Mesenchymal stem cell (in vitro differentiated cells and primary cell): ENCODE measurements at regions not wholly inside any gene's neighbourhood (a gene's known extent, or its start where the extent isn't known, plus 50 kb on each side); places are given as distances from the start of the nearest gene placed in this dataset.

Source experiments
- DNase-seq: peaks from one replicate; pipeline ENCODE4 v3.0.0-alpha.2; 2013
- H2AFZ ChIP-seq: one replicate; pipeline ENCODE4 v1.6.1; 2013; ENCODE audit warnings: low read depth, mild to moderate bottlenecking, control low read depth, inconsistent platforms, low read length, moderate library complexity
- H2AK5ac ChIP-seq: 2 replicates; pipeline ENCODE4 v1.6.1; 2013; ENCODE audit warnings: low read length, moderate library complexity, mild to moderate bottlenecking, inconsistent platforms; ENCODE audit not compliant: severe bottlenecking
- H2BK120ac ChIP-seq: one replicate; pipeline ENCODE4 v1.6.1; 2013; ENCODE audit warnings: low read depth, mild to moderate bottlenecking, inconsistent platforms, low read length, moderate library complexity
- H2BK12ac ChIP-seq, 2 experiments: one replicate each; pipeline ENCODE4 v1.6.1; 2013; ENCODE audit warnings: inconsistent platforms in 2 of 2, low read length in 2 of 2, mild to moderate bottlenecking in 2 of 2, moderate library complexity in 2 of 2, control low read depth in 1 of 2
- H2BK15ac ChIP-seq: one replicate; pipeline ENCODE4 v1.6.1; 2013; ENCODE audit warnings: mild to moderate bottlenecking, low read depth, inconsistent platforms; ENCODE audit not compliant: poor library complexity, severe bottlenecking
- H2BK5ac ChIP-seq: 2 replicates; pipeline ENCODE4 v1.6.1; 2013; ENCODE audit warnings: low read depth, mild to moderate bottlenecking, low read length, control low read depth, inconsistent platforms; ENCODE audit not compliant: poor library complexity, severe bottlenecking
- H3K14ac ChIP-seq, 2 experiments: one replicate each; pipeline ENCODE4 v1.6.1; 2013; ENCODE audit warnings: inconsistent platforms in 2 of 2, low read length in 2 of 2, control low read depth in 1 of 2, mild to moderate bottlenecking in 1 of 2, moderate library complexity in 1 of 2
- H3K18ac ChIP-seq, 2 experiments: one replicate each; pipeline ENCODE4 v1.6.1; 2013; ENCODE audit warnings: inconsistent platforms in 2 of 2, low read length in 2 of 2, control low read depth in 1 of 2, low read depth in 1 of 2, mild to moderate bottlenecking in 1 of 2
- H3K23ac ChIP-seq, 2 experiments: one replicate each; pipeline ENCODE4 v1.6.1; 2013; ENCODE audit warnings: inconsistent platforms in 2 of 2, low read length in 2 of 2, mild to moderate bottlenecking in 2 of 2, moderate library complexity in 2 of 2, control low read depth in 1 of 2
- H3K27ac ChIP-seq: 2 replicates; pipeline ENCODE4 v1.5.1; 2013; ENCODE audit warnings: mild to moderate bottlenecking, moderate library complexity, low read length, control low read depth, inconsistent platforms; ENCODE audit not compliant: poor library complexity, severe bottlenecking
- H3K27me3 ChIP-seq, 2 experiments: 2 replicates each; pipeline versions ENCODE4 v1.6.1 to v1.7.0; 2013; ENCODE audit warnings: low read length in 2 of 2, mild to moderate bottlenecking in 2 of 2, moderate library complexity in 2 of 2, control low read depth in 1 of 2, inconsistent platforms in 1 of 2; ENCODE audit not compliant: control insufficient read depth in 1 of 2, insufficient read depth in 1 of 2
- H3K36me3 ChIP-seq, 2 experiments: 2 replicates each; pipeline versions ENCODE4 v1.6.1 to v1.7.0; 2013; ENCODE audit warnings: low read length in 2 of 2, control low read depth in 1 of 2, inconsistent platforms in 1 of 2, low read depth in 1 of 2, mild to moderate bottlenecking in 1 of 2; ENCODE audit not compliant: insufficient read depth in 2 of 2, control insufficient read depth in 1 of 2
- H3K4ac ChIP-seq, 2 experiments: one replicate each; pipeline ENCODE4 v1.6.1; 2013; ENCODE audit warnings: inconsistent platforms in 2 of 2, low read length in 2 of 2, mild to moderate bottlenecking in 2 of 2, moderate library complexity in 2 of 2, control low read depth in 1 of 2, low read depth in 1 of 2
- H3K4me1 ChIP-seq: 2 replicates; pipeline ENCODE4 v1.6.1; 2013; ENCODE audit warnings: low read depth, low read length, control low read depth; ENCODE audit not compliant: control insufficient read depth, insufficient read depth
- H3K4me2 ChIP-seq: 2 replicates; pipeline ENCODE4 v1.6.1; 2013; ENCODE audit warnings: low read length, mild to moderate bottlenecking, inconsistent platforms; ENCODE audit not compliant: poor library complexity, severe bottlenecking
- H3K4me3 ChIP-seq, 2 experiments: 2 replicates each; pipeline versions ENCODE4 v1.5.1 to v1.7.0; 2013; ENCODE audit warnings: low read length in 2 of 2, mild to moderate bottlenecking in 2 of 2, control low read depth in 1 of 2, low read depth in 1 of 2; ENCODE audit not compliant: insufficient read depth in 1 of 2
- H3K79me1 ChIP-seq: replicated peaks from 2 replicates; pipeline ENCODE4 v1.6.1; 2013; ENCODE audit warnings: mild to moderate bottlenecking, control low read depth, low read length, inconsistent platforms; ENCODE audit not compliant: poor library complexity, severe bottlenecking
- H3K9ac ChIP-seq: 2 replicates; pipeline ENCODE4 v1.7.0; 2013; ENCODE audit warnings: mild to moderate bottlenecking, low read length, moderate library complexity
- H3K9me3 ChIP-seq: 2 replicates; pipeline ENCODE4 v1.7.0; 2013; ENCODE audit warnings: mild to moderate bottlenecking, low read length; ENCODE audit not compliant: control insufficient read depth
- H4K8ac ChIP-seq: one replicate; pipeline ENCODE4 v1.6.1; 2013; ENCODE audit warnings: inconsistent platforms, mild to moderate bottlenecking, low read length, moderate library complexity
- H4K91ac ChIP-seq: one replicate; pipeline ENCODE4 v1.6.1; 2013; ENCODE audit warnings: mild to moderate bottlenecking, low read length, inconsistent platforms
- WGBS: methylation state at CpG from one replicate; pipeline ENCODE4 v1.1.7; 2013; ENCODE audit warnings: mixed read lengths; 5-methylcytosine and 5-hydroxymethylcytosine counted together

GRCh38 chr11:134527382-134528243 lies 115.6 kb upstream of the B3GAT1 start:
- no peak overlapping the region for H3K4me2 ChIP-seq
- no peaks in the 10 kb centered on the region for H3K79me1 ChIP-seq
- peaks cover 0 to 4% of the 10 kb centered on the region in 2 experiments for H3K27me3 ChIP-seq
- no peak overlapping the region for H2AFZ ChIP-seq
- H3K23ac ChIP-seq: no peak overlapping the region
- no peak overlapping the region for H2BK12ac ChIP-seq
- no peak overlapping the region for H4K91ac ChIP-seq
- no peaks in the 10 kb centered on the region for H3K9me3 ChIP-seq
- no peak overlapping the region for H3K4ac ChIP-seq
- no peak overlapping the region for H2BK15ac ChIP-seq
- H3K18ac ChIP-seq: no peak overlapping the region
- no peak overlapping the region for H3K27ac ChIP-seq
- H2BK120ac ChIP-seq: no peak overlapping the region
- no peak overlapping the region for H2AK5ac ChIP-seq
- H2BK5ac ChIP-seq: no peak overlapping the region
- no peak overlapping the region for H3K4me3 ChIP-seq
- DNase-seq: no peak
- no peak overlapping the region for H3K9ac ChIP-seq
- no peak overlapping the region for H3K14ac ChIP-seq
- 72% methylated on average over 19 of the region's 19 CpGs for WGBS
- no peaks in the 10 kb centered on the region for H3K36me3 ChIP-seq
- no peak overlapping the region for H4K8ac ChIP-seq
- no peaks in the 10 kb centered on the region for H3K4me1 ChIP-seq

GRCh38 chr11:134524896-134525845 lies 113.1 kb upstream of the B3GAT1 start:
- H3K27me3 ChIP-seq: peaks cover 0 to 14% of the 10 kb centered on the region in 2 experiments
- no peak overlapping the region for H2AFZ ChIP-seq
- no peak overlapping the region for H3K9ac ChIP-seq
- DNase-seq: no peak
- H3K4me2 ChIP-seq: no peak overlapping the region
- H2AK5ac ChIP-seq: no peak overlapping the region
- no peak overlapping the region for H2BK12ac ChIP-seq
- no peak overlapping the region for H2BK5ac ChIP-seq
- H4K91ac ChIP-seq: no peak overlapping the region
- H3K9me3 ChIP-seq: no peaks in the 10 kb centered on the region
- no peak overlapping the region for H3K4ac ChIP-seq
- no peak overlapping the region for H4K8ac ChIP-seq
- no peak overlapping the region for H2BK15ac ChIP-seq
- no peaks in the 10 kb centered on the region for H3K36me3 ChIP-seq
- H3K18ac ChIP-seq: no peak overlapping the region
- H3K27ac ChIP-seq: no peak overlapping the region
- no peaks in the 10 kb centered on the region for H3K79me1 ChIP-seq
- H3K14ac ChIP-seq: no peak overlapping the region
- no peak overlapping the region for H3K4me3 ChIP-seq
- H3K4me1 ChIP-seq: peaks cover 3% of the 10 kb centered on the region
- H2BK120ac ChIP-seq: no peak overlapping the region
- H3K23ac ChIP-seq: no peak overlapping the region
- 80% methylated on average over 28 of the region's 28 CpGs for WGBS

- Histone ChIP-seq H2AFZ (no peak overlapping the region), H3K27ac (no peak overlapping the region), H3K27me3 (peaks cover 0 to 17% of the 10 kb centered on the region in 2 experiments), H4K91ac (no peak overlapping the region), H3K18ac (no peak overlapping the region), H2AK5ac (no peak overlapping the region), H3K23ac (no peak overlapping the region), H2BK12ac (no peak overlapping the region), H4K8ac (no peak overlapping the region), H3K4ac (no peak overlapping the region), H3K9me3 (no peaks in the 10 kb centered on the region), H2BK5ac (no peak overlapping the region), H3K4me2 (no peak overlapping the region), H2BK120ac (no peak overlapping the region), H3K36me3 (no peaks in the 10 kb centered on the region), H3K4me3 (no peak overlapping the region), H3K14ac (no peak overlapping the region), H2BK15ac (no peak overlapping the region), H3K79me1 (no peaks in the 10 kb centered on the region), H3K4me1 (peaks cover 3% of the 10 kb centered on the region), H3K9ac (no peak overlapping the region)
- 91% methylated on average over 11 of the region's 25 CpGs for WGBS
- DNase-seq: no peak
Measured at GRCh38 chr11:134524201-134524600, 112.2 kb upstream of the B3GAT1 start.
